SKM-1 treated with dmso at 0.1 percent for 144 hours (cell line): ENCODE measurements at regions not wholly inside any gene's neighbourhood (a gene's known extent, or its start where the extent isn't known, plus 50 kb on each side); places are given as distances from the start of the nearest gene placed in this dataset.
"Not testable (repeated sequence)": the region's sequence is repeated elsewhere in the genome, so short reads cannot be mapped to it uniquely, and the experiment has no call there.

ENCODE experiments used
- DNase-seq: peaks from one replicate; lab custom pipeline; 2025; ENCODE audit not compliant: unreplicated experiment; lab: John Stamatoyannopoulos, UW

DNA sequence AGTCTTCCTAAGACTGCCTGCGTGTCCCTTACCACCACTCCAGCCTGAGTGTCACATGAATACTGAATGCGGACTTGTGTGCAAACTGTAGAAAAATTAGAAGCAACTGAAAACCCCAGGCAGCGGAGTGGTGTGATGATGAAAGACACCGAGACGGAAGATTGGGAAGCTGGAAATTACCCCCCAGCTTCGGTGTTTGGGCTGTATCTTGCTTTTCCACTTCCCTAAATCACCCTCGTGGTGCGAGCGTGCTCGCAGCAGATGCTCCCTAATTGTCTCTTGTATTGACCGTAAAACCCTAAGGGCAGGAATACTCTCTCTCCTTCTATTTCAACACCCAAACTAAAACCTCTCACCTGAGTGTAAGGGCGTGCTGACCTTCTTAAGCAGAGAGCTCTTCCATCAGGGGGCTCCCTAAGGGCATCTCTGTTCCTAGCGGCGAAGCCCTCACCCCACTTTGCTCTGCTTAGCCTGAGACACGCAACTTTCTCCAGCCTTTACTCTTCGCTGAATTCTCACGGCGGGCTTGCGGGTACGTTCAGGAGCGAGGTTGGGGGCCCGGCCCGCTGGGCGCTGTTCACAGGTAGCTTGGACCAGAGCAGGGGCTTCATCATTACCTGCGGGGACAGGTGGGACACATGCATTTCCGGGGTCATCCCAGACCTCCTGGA lies 62.4 kb downstream of the CRYBB2 start:
- peak; percentile 9 for DNase-seq

DNA sequence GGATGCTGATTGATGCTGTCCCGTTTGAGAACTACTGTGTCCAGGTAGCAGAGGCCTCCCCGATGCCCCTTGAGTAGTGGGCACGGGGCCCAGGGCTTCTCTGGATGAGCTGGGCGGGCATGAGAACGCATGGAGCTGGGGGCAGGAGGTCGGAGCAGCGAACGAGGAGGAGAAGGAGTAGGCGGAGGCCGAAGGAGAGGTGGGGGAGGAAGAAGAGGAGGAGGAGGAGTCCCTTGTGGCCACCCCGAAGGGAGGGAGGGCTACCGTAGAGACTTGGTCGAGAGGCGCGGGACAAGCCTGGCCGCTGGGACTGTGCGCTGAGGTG lies 62.9 kb downstream of the CRYBB2 start:
- peak; percentile 2 for DNase-seq

DNA sequence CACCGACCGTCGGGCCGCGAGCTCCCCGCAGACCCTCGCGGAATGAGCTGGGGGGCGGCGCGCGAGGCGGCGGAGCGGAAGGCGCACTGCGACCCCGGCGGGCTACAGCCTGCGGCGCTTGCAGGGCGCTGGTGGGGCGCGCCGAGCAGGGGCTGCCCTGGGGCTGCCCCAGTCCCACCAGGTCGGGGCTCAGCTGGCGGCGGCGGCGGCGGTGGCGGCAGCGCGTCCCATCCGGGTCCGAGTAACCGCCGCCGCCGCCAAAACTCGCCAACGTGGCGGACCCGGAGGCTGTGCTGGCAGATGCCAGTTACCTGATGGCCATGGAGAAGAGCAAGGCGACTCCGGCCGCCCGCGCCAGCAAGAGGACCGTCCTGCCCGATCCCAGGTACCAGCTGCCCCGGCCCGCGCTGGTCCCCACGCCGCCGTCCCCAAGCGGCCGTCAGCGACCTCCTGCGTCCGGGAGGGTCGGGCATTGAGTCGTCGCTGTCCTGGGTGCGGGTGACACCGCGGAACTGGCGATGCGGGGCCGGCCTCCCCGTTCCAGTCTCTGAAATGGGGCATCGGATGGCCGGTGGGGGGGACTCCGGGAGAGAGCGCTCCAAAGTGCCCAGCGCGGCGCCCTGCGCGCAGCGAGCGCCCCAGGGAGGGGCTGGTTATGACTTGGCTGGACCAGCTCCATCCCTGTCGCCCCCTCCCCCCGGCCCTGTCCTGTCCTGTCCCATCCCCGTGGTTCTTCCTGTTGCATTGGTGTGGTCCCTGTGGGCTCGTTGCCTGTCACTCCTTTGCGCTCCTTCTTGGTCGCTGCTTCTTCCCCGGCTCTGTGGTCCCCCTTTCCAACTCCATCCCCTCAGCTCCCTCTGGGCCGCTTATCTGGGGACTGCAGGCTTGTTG lies 63.5 kb downstream of the CRYBB2 start:
- DNase-seq, result no peak

DNA sequence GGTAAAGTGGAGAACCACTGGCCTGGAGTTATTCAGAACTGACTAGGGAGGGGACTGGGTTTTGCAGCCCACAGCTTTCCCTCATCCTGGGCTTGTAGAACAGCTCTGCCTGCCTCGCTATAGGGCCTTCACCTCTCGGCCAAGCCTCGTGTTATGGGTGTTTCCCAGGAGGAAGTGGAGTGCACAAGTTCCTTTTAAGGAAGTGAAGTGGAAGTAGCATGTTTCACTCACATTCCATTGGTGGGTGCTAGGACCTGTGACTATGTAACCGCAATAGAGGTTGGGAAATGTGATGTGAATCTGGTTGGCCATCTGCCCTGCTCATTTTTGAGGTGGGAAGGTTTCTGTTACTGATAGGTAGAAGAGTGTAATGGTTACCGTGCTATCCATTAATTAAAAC lies 69.0 kb downstream of the CRYBB2 start:
- not testable (repeated sequence) for DNase-seq

DNA sequence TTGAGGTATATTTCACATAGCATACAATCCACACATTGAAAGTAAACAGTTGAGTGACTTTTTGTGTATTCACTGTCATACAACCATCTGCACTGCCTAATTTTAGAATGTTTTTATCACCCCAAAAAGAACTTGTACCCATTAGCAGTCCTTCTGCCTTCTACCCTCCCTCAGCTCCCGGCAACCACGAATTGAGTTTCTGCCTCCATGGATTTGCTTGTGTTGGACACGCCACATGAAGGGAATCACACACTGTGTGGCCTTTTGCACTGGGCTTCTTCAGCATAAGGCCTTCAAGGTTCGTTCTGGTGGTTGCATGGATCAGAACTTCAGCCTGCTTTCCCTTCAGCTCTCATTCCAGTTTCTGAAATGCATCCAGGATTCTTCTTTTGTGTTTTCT lies 82.5 kb downstream of the CRYBB2 start:
- not testable (repeated sequence) for DNase-seq

DNA sequence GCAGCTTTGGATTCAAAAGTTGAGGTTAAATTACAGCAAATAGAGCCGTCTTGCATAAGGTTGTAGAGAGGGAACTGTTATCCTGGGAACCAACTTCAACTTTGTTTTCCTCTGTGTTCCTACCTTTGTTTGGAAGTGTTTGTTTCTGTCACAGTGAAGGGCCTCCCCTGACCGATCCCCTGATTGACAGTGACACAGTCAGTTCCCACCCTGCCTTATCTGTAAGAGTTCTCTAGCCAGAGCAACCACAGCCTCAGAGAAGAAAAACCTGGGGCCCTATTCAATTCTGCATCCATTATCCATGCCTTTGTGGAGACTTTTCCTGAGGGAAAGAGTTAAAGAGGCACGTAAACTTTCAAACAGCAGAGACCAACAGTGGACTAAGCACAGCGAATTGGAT lies 90.1 kb downstream of the CRYBB2 start:
- not testable (repeated sequence) for DNase-seq

DNA sequence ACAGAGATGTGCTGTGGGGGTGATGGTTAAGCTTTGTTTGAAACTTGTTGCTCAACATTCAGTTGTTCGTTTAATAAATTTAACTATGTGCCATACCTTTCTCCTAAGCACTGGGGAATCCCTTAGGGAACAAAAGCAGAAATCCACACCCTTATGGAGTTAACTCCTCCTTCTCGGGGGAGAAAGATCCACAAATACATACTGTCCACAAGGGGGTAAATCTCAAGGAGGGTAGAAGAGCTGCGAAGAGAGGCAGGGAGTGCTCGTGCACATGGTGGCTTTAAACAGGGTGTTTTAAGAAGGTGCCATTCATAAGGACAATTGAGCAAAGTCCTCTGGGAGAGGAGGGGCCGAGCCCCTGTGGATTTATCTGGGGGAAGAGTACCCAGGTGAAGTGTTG lies 92.5 kb downstream of the CRYBB2 start:
- not testable (repeated sequence) for DNase-seq

DNA sequence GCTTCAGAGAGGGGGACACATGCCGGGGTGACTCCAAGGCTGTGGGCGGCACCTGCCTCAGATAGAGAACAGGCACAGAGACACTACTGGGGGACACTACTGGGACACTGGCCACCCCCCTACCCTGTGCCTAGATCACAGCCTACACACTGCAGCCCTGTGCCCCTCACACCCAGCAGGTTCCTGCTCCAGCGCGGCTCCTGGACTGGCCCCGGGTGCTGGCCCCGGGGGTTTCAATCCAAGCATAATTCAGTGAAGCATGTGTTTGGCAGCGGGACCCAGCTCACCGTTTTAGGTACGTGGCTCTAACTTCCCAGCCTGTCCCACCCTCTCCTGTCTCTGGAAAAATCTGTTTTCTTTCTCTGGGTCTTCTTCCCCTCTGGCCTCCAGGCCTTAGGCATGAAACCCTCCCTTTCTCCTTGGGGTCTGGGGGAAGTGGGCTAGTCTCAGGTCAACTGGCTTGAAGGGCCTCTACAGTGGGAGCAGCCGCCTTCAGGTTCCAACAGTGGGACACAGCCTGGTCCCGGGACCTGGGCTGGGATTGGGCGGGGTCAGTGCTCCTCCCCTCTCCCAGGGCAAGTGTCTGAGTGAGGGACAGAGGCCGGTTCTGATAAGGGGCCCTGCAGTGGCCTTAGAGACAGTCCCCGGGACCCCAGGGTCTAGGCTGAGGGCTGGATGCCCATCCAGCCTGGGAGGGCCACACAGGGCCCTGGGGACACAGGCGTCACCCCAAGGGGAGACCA lies 98.8 kb downstream of the CRYBB2 start:
- DNase-seq, result no peak

DNA sequence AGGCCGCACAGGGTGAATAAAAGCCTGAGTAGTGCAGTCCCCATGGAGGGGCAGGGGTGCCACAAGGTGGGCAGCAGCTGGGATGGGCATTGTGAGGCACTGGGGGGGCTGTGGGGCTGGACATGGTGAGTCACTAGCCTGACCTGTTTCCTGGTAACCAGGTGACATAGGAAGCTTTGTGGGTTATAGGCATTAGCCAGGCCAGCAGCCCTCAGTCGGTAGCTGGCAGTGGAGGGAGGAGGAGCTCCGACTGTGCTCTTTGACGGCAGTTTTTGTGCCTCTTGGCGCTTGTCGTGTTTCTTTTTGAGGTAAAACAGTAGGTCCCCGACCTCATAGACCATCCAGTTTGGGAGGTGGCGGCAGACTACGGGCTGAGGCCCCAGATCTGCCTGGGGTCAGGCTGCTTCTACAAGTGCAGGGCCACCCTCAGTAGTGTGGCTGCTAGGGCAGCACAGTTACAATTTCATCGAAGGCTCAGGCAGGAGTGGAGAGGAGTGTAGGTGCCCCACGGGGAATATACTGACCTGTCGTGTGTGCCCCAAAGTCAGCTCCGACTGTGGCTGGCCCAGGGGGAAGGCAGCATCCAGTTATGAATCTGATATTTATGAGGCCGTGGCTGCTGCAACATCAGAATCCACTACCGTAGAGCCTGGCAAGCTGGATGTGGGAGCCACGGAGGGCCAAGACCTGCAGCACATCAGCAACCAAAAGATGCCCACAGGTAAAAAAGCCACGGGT lies 107.7 kb downstream of the CRYBB2 start:
- DNase-seq, result no peak

DNA sequence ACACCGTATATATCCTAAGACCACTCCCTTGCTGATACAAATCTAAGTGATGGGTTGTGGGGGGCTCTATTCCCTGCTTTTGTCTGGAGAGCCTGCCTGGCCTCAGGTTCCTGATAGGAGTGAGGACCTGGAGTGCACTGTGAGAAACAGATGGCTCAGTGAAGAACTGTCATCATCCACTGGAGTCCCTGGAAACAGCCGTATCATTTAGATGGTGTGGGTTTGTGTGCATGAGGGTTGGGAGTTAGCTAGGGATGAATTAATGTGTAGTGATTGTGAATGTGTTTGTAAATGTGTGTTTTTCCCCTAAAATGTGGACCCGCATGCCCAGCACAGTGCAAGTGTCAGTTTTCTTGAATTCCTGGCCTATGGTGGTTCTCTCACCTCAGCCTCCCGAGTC lies 111.6 kb downstream of the CRYBB2 start:
- no peak for DNase-seq

DNA sequence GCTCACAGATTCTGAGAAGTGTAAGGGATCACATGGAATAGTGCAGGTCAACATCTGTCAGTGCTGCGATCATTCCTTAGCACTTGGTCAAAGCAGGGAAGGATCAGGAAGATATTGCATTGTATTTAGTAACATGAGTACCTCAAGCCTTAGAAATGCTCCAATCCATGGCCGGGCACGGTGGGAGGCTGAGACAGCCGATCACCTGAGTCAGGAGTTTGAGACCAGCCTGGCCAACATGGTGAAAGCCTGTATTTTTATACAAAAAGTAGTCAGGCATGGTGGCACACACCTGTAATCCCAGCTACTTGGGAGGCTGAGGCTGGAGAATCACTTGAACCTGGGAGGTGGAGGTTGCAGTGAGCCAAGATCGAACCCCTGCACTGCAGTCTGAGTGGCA lies 112.5 kb downstream of the CRYBB2 start:
- not testable (repeated sequence) for DNase-seq

DNA sequence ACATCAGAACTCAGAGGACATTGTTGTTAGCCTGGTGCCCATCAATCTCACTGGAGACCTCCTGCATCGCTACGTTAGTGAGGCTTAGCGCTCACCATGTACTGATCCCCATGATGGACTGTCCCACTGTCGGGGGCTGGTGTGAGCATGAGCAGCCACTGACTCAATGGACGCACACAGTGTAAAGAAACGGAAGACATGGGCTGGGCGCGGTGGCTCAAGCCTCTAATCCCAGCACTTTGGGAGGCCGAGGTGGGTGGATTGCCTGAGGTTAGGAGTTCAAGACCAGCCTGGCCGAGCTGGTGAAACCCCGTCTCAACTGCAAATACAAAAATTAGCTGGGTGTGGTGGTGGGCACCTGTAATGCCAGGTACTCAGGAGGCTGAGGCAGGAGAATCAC lies 112.9 kb downstream of the CRYBB2 start:
- DNase-seq, result no peak

DNA sequence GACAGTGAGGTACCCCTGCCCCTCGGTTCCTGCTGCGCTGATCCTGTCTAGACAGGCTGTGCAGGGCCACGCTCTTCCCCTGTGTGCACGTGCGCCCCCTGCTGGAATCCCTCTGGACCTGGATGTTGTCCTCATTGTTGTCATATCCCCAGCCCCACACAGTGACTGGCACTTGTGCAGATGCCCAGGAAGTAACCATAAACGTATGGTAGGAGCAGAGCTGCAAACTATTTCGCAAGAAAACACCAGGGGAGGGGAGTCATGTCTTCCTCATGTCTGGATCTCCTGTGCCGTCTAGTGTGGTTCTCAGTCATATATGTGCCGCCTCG lies 114.7 kb downstream of the CRYBB2 start:
- DNase-seq, result peak; percentile 58

DNA sequence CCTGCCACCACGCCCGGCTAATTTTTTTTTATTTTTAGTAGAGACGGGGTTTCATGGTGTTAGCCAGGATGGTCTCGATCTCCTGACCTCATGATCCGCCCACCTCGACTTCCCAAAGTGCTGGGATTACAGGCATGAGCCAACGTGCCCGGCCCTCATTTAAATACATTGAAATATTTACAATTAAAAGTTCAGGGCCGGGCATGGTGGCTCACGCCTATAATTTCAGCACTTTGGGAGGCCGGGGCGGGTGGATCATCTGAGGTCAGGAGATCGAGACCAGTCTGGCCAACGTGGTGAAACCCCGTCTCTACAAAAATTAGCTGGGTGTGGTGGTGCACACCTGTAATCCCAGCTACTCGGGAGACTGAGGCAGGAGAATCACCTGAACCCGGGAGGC lies 115.2 kb downstream of the CRYBB2 start:
- not testable (repeated sequence) for DNase-seq

DNA sequence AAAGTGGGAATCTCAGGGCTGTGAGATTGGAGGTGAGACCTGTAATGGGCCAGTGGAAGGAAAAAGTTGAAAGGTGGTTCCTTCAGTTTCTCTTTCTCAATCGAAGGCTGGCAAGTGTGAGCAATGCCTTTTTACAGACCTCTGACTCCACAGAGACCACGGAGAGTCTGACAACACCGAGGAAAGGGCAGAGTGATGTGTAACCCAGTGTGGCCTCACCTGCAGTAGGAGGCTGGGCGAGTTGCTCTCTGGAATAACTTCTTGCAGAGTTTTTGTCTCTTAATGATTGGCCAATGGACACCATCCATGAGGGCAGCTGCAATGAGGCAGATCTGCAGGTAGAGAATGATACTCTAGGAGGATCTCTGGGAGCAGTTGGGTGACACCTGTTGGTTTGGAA lies 115.8 kb downstream of the CRYBB2 start:
- DNase-seq, result not testable (repeated sequence)

DNA sequence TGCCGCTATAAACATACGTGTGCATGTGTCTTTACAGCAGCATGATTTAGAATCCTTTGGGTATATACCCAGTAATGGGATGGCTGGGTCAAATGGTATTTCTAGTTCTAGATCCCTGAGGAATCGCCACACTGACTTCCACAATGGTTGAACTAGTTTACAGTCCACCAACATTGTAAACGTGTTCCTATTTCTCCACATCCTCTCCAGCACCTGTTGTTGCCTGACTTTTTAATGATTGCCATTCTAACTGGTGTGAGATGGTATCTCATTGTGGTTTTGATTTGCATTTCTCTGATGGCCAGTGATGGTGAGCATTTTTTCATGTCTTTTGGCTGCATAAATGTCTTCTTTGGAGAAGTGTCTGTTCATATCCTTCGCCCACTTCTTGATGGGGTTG lies 121.1 kb downstream of the CRYBB2 start:
- not testable (repeated sequence) for DNase-seq

DNA sequence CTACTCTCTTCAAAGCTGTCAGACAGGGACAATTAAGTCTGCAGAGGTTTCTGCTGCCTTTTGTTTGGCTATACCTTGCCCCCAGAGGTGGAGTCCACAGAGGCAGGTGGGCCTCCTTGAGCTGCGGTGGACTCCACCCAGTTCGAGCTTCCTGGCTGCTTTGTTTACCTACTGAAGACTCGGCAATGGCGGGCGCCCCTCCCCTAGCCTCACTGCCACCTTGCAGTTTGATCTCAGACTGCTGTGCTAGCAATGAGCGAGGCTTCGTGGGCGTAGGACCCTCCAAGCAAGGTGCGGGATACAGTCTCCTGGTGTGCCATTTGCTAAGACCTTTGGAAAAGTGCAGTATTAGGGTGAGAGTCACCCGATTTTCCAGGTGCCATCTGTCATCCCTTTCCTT lies 124.9 kb downstream of the CRYBB2 start:
- DNase-seq, result not testable (repeated sequence)

DNA sequence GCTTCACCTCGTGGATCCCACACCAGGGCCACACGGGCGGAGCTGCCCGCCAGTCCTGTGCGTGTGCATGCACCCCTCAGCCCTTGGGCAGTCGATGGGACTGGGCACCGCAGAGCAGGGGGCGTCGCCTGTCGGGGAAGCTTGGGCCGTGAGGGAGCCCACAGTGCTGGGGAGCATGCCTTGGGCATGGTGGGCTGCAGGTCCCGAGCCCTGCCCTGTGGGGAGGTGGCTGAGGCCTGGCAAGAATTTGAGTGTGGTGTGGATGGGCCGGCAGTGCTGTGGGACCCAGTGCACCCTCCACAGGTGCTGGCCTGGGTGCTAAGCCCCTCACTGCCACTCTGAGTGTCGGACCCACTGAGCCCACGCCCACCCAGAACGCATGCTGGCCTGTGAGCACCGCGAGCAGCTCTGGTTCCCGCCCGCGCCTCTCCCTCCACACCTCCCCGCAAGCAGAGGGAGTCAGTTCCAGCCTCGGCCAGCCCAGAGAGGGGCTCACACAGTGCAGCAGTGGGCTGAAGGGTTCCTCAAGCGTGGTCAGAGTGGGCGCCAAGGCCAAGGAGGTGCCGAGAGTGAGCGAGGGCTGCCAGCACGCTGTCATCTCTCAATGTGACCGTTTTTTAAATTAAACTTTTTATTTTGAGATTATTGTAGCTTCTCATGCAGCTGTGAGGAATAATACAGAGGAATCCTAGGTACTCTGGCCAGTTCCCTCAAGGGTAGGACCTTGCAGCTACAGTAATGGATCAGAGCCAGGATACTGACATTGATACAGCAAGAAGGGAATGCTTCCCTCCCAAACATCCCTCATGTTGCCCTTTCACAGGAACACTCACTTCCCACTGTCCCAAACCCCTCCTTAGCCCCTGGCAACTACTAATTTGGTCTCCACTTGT lies 127.7 kb downstream of the CRYBB2 start:
- no peak for DNase-seq

DNA sequence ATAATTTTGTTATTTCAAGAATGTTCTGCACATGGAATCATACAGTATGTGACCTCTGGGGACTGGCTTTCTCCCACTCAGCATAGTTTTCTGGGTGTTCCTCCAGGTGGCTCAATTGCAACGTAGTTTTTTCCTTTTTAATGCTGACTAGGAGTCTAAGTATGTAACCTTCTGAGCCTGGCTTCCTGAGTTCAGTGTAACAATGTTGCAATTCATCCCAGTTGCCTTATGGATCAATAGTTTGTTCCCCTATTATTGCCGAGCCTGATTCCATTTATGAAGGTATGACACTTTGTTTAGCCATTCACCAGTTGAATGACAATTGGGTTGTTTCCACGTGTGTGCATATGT lies 128.3 kb downstream of the CRYBB2 start:
- no peak for DNase-seq

DNA sequence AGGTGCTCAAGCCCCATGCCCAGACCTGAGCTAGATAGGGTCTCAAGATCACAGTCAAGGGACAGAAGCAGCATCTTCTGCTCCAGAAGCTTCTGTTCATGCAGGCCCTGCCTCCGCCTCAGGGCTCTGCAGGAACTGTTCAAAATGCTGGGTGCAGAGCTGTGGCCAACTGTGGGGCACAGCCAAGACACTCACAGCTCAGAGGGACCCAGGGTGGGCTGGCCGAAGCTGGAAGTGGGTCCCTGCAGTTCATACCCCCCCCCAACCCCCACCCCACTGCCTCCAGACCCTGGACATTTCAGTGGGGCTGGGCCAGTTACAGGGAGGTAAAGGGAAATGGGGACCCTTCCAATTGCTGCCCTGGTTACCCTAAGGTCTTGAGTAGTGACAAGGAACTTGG lies 129.0 kb downstream of the CRYBB2 start:
- no peak for DNase-seq
